IPS-20b (cell line): ENCODE measurements at regions not wholly inside any gene's neighbourhood (a gene's known extent, or its start where the extent isn't known, plus 50 kb on each side); places are given as distances from the start of the nearest gene placed in this dataset.

Experiments
- H3K27ac ChIP-seq: one replicate; pipeline ENCODE4 v1.5.1; 2013; ENCODE audit warnings: low read length
- H3K27me3 ChIP-seq: 2 replicates; pipeline ENCODE4 v1.6.1; 2013; ENCODE audit warnings: mild to moderate bottlenecking, low read length, inconsistent platforms; ENCODE audit not compliant: insufficient read depth
- H3K36me3 ChIP-seq: 2 replicates; pipeline ENCODE4 v1.6.1; 2013; ENCODE audit warnings: low read depth, mild to moderate bottlenecking, inconsistent platforms, low read length, moderate library complexity; ENCODE audit not compliant: insufficient read depth
- H3K4me1 ChIP-seq: 2 replicates; pipeline ENCODE4 v1.6.1; 2013; ENCODE audit warnings: mild to moderate bottlenecking, control low read depth, inconsistent platforms, low read length, moderate library complexity; ENCODE audit not compliant: insufficient read depth
- H3K4me3 ChIP-seq: 2 replicates; pipeline ENCODE4 v1.5.1; 2013; ENCODE audit warnings: mild to moderate bottlenecking, low read length, inconsistent platforms
- H3K9ac ChIP-seq: 2 replicates; pipeline ENCODE4 v1.6.1; 2013; ENCODE audit warnings: low read depth, mild to moderate bottlenecking, inconsistent platforms, low read length, moderate library complexity
- H3K9me3 ChIP-seq: 2 replicates; pipeline ENCODE4 v1.6.1; 2013; ENCODE audit warnings: mild to moderate bottlenecking, low read depth, low read length, inconsistent platforms; ENCODE audit not compliant: insufficient read depth

GRCh38 chr16:5621826-5622225 is 524.2 kb upstream of the EEF2KMT start:
- no peak overlapping the region for H3K9ac ChIP-seq
- no peak overlapping the region for H3K4me3 ChIP-seq
- H3K27ac ChIP-seq, result no peak overlapping the region
- H3K4me1 ChIP-seq, result no peaks in the 10 kb centered on the region
- 0 out of 2 replicates have a peak, but pooled peaks cover 7% of the 10 kb centered on the region for H3K27me3 ChIP-seq
- no peaks in the 10 kb centered on the region for H3K9me3 ChIP-seq
- no peaks in the 10 kb centered on the region for H3K36me3 ChIP-seq

- H3K27me3 ChIP-seq, result peaks cover 7% of the 10 kb centered on the region; the same call in 1 of the 2 replicates
- H3K27ac ChIP-seq, result no peak overlapping the region
- H3K4me1 ChIP-seq, result no peaks in the 10 kb centered on the region
- no peak overlapping the region for H3K9ac ChIP-seq
- H3K9me3 ChIP-seq, result no peaks in the 10 kb centered on the region
- H3K4me3 ChIP-seq, result no peak overlapping the region
- H3K36me3 ChIP-seq, result no peaks in the 10 kb centered on the region
Measured at GRCh38 chr16:5619304-5619703, 521.7 kb upstream of the EEF2KMT start.

GRCh38 chr16:5616841-5617240 is 519.2 kb upstream of the EEF2KMT start:
- Histone ChIP-seq H3K9ac (no peak overlapping the region), H3K4me1 (no peaks in the 10 kb centered on the region), H3K4me3 (no peak overlapping the region), H3K27ac (no peak overlapping the region), H3K27me3 (peaks cover 7% of the 10 kb centered on the region; the same call in 1 of the 2 replicates), H3K36me3 (no peaks in the 10 kb centered on the region), H3K9me3 (no peaks in the 10 kb centered on the region)

- H3K27me3 ChIP-seq, result peaks cover 7% of the 10 kb centered on the region; the same call in 1 of the 2 replicates
- H3K9me3 ChIP-seq, result no peaks in the 10 kb centered on the region
- no peak overlapping the region for H3K27ac ChIP-seq
- H3K9ac ChIP-seq, result no peak overlapping the region
- peak overlapping the region; percentile 57 for H3K4me3 ChIP-seq
- no peaks in the 10 kb centered on the region for H3K36me3 ChIP-seq
- no peaks in the 10 kb centered on the region for H3K4me1 ChIP-seq
Measured at GRCh38 chr16:5615868-5616642, 518.5 kb upstream of the EEF2KMT start.

GRCh38 chr16:5607169-5607568 is 509.6 kb upstream of the EEF2KMT start:
- Histone ChIP-seq H3K4me3 (no peak overlapping the region), H3K4me1 (peaks cover 3% of the 10 kb centered on the region; the same call in 1 of the 2 replicates), H3K36me3 (no peaks in the 10 kb centered on the region), H3K9ac (no peak overlapping the region), H3K27ac (no peak overlapping the region), H3K9me3 (no peaks in the 10 kb centered on the region), H3K27me3 (no peaks in the 10 kb centered on the region)

- H3K27me3 ChIP-seq, result no peaks in the 10 kb centered on the region
- no peaks in the 10 kb centered on the region for H3K36me3 ChIP-seq
- H3K4me1 ChIP-seq, result peaks cover 3% of the 10 kb centered on the region; the same call in 1 of the 2 replicates
- no peak overlapping the region for H3K4me3 ChIP-seq
- H3K9ac ChIP-seq, result no peak overlapping the region
- H3K9me3 ChIP-seq, result no peaks in the 10 kb centered on the region
- H3K27ac ChIP-seq, result no peak overlapping the region
Measured at GRCh38 chr16:5605404-5605803, 507.8 kb upstream of the EEF2KMT start.

- H3K36me3 ChIP-seq, result no peaks in the 10 kb centered on the region
- no peaks in the 10 kb centered on the region for H3K9me3 ChIP-seq
- no peaks in the 10 kb centered on the region for H3K27me3 ChIP-seq
- no peak overlapping the region for H3K4me3 ChIP-seq
- H3K4me1 ChIP-seq, result no peaks in the 10 kb centered on the region
- H3K27ac ChIP-seq, result no peak overlapping the region
- no peak overlapping the region for H3K9ac ChIP-seq
Measured at GRCh38 chr16:5604770-5605169, 507.2 kb upstream of the EEF2KMT start.

GRCh38 chr16:5603836-5604235 is 506.2 kb upstream of the EEF2KMT start:
- Histone ChIP-seq H3K9ac (no peak overlapping the region), H3K36me3 (no peaks in the 10 kb centered on the region), H3K4me1 (no peaks in the 10 kb centered on the region), H3K9me3 (no peaks in the 10 kb centered on the region), H3K27ac (no peak overlapping the region), H3K4me3 (no peak overlapping the region), H3K27me3 (no peaks in the 10 kb centered on the region)

GRCh38 chr16:5601957-5602356 is 504.4 kb upstream of the EEF2KMT start:
- H3K27ac ChIP-seq, result no peak overlapping the region
- no peaks in the 10 kb centered on the region for H3K27me3 ChIP-seq
- no peak overlapping the region for H3K9ac ChIP-seq
- no peak overlapping the region for H3K4me3 ChIP-seq
- no peaks in the 10 kb centered on the region for H3K36me3 ChIP-seq
- no peaks in the 10 kb centered on the region for H3K9me3 ChIP-seq
- no peaks in the 10 kb centered on the region for H3K4me1 ChIP-seq

- Histone ChIP-seq H3K9ac (no peak overlapping the region), H3K27ac (no peak overlapping the region), H3K4me3 (no peak overlapping the region), H3K27me3 (no peaks in the 10 kb centered on the region), H3K4me1 (no peaks in the 10 kb centered on the region; the same call in 1 of the 2 replicates), H3K36me3 (no peaks in the 10 kb centered on the region), H3K9me3 (no peaks in the 10 kb centered on the region)
Measured at GRCh38 chr16:5598793-5599192, 501.2 kb upstream of the EEF2KMT start.

- Histone ChIP-seq H3K27me3 (no peaks in the 10 kb centered on the region), H3K9me3 (no peaks in the 10 kb centered on the region), H3K36me3 (no peaks in the 10 kb centered on the region), H3K27ac (no peak overlapping the region), H3K9ac (no peak overlapping the region), H3K4me3 (no peak overlapping the region), H3K4me1 (no peaks in the 10 kb centered on the region; the same call in 1 of the 2 replicates)
Measured at GRCh38 chr16:5595849-5596248, 498.3 kb upstream of the EEF2KMT start.

GRCh38 chr16:5590416-5590815 is 492.8 kb upstream of the EEF2KMT start:
- no peak overlapping the region for H3K9ac ChIP-seq
- H3K4me1 ChIP-seq, result peaks cover 5% of the 10 kb centered on the region; the same call in 1 of the 2 replicates
- no peak overlapping the region for H3K4me3 ChIP-seq
- no peak overlapping the region for H3K27ac ChIP-seq
- no peaks in the 10 kb centered on the region for H3K27me3 ChIP-seq
- H3K9me3 ChIP-seq, result no peaks in the 10 kb centered on the region
- H3K36me3 ChIP-seq, result no peaks in the 10 kb centered on the region
